Mucosa of descending colon (tissue), 3 donors: ENCODE measurements at regions not wholly inside any gene's neighbourhood (a gene's known extent, or its start where the extent isn't known, plus 50 kb on each side); places are given as distances from the start of the nearest gene placed in this dataset.

ENCODE experiments used
- ATAC-seq: fragments of 200-7000 bp; cut with Tn5 transposase; one replicate; pipeline ENCODE4 v1.9.1; 2020; ENCODE audit warnings: mild to moderate bottlenecking, moderate library complexity
- DNase-seq, 3 donors: peaks; one replicate each; pipeline ENCODE4 v3.0.0-alpha.2; 2020
- H3K36me3 ChIP-seq: fragments of 200-600 bp; one replicate; pipeline ENCODE4 v1.8.0; 2021; ENCODE audit warnings: low read depth, mild to moderate bottlenecking
- H3K4me1 ChIP-seq: fragments of 200-600 bp; one replicate; pipeline ENCODE4 v1.8.0; 2021; ENCODE audit warnings: low read depth, mild to moderate bottlenecking
- H3K4me3 ChIP-seq: fragments of 200-600 bp; one replicate; pipeline ENCODE4 v1.8.0; 2021; ENCODE audit warnings: mild to moderate bottlenecking
- H3K9me3 ChIP-seq: fragments of 200-600 bp; one replicate; pipeline ENCODE4 v1.8.0; 2021; ENCODE audit warnings: mild to moderate bottlenecking
- intact Hi-C, 2 donors: fragments of 100-400 bp; cut with DNase I in 1 of 2; cut with micrococcal nuclease in 1 of 2; formaldehyde crosslinking; loops; one replicate each; pipeline versions ENCODE4 v1.11.0 to v1.11.1; 2022; cut with DNase I, micrococcal nuclease
- TF ChIP-seq, protein P1 (sequence below): fragments of 200-600 bp; IDR thresholded peaks from one replicate; pipeline ENCODE4 v1.8.0; 2022; ENCODE audit warnings: antibody characterized with exemption, mild to moderate bottlenecking
- donor health status: DM: no; HTN: no; CAD: no; lungs with moderate emphysema.
- donor health status: DM: no; HTN: no; CAD: no.
- donor health status: DM: no; HTN: yes; CAD: no.

GRCh38 chr5:91256142-91256524, 127.0 kb downstream of the ARRDC3 start:
- no peaks in the 10 kb centered on the region for H3K4me1 ChIP-seq
- TF ChIP-seq, protein P1, sequence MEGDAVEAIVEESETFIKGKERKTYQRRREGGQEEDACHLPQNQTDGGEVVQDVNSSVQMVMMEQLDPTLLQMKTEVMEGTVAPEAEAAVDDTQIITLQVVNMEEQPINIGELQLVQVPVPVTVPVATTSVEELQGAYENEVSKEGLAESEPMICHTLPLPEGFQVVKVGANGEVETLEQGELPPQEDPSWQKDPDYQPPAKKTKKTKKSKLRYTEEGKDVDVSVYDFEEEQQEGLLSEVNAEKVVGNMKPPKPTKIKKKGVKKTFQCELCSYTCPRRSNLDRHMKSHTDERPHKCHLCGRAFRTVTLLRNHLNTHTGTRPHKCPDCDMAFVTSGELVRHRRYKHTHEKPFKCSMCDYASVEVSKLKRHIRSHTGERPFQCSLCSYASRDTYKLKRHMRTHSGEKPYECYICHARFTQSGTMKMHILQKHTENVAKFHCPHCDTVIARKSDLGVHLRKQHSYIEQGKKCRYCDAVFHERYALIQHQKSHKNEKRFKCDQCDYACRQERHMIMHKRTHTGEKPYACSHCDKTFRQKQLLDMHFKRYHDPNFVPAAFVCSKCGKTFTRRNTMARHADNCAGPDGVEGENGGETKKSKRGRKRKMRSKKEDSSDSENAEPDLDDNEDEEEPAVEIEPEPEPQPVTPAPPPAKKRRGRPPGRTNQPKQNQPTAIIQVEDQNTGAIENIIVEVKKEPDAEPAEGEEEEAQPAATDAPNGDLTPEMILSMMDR = no peak
- no peaks in the 10 kb centered on the region for H3K9me3 ChIP-seq
- H3K4me3 ChIP-seq = no peak overlapping the region
- no peak for ATAC-seq
- intact Hi-C loops = no loop called here
- no peak for DNase-seq
- H3K36me3 ChIP-seq = no peaks in the 10 kb centered on the region

DNA sequence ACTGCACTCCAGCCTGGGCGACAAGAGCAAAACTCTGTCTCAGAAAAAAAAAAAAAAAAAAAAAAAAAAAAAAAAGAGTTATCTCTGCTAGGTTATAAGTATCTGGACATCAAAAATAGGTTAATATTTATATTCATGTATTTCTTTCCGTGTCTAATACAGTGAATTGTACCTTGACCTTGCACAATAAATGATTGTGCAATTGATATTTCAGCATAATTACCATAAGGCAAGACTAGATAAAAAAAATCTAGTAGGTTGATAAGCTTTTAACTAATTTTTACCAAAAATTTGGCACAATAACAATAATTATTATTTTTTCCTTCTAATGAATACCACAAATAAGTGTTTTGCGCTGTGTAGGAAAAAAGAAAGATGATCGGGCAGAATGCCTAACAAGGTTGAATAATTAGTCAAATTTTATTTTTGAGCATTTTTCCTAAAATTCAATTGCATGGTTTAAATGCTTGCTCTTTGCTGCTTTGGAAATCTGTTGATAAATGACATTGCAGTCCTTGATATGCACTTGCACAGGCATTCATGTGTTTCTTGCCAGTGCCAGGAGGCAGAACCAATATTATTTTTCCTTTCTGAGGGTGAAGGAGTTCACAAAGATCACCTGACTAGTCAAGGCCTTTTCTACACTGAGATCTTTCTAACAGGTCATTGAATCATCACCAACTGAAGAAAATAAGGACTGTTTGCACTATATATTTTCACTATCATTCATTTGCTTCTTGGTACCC, 127.5 kb downstream of the ARRDC3 start:
- Histone ChIP-seq H3K36me3 (no peaks in the 10 kb centered on the region), H3K4me1 (no peaks in the 10 kb centered on the region), H3K9me3 (no peaks in the 10 kb centered on the region), H3K4me3 (no peak overlapping the region)
- intact Hi-C loops = no loop called here
- no peak for DNase-seq
- TF ChIP-seq, protein P1 = no peak
- no peak for ATAC-seq

DNA sequence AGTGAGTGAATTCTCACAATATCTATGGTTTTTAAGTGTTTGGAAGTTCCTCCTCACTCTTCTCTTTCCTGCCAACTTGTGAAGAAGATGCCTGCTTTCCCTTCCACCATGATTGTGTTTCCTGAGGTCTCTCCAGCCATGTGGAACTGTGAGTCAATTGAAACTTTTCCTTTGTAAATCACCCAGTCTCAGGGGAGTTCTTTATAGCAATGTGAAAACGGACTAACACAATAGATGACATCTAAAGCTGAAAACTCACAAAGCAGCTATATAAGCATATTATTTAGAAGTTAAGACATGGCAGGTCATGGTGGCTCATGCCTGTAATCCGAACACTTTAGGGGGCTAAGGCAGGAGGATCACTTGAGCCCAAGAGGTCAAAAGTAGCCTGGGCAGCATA, 130.2 kb downstream of the ARRDC3 start:
- TF ChIP-seq, protein P1 = no peak
- no peaks in the 10 kb centered on the region for H3K36me3 ChIP-seq
- no peaks in the 10 kb centered on the region for H3K9me3 ChIP-seq
- intact Hi-C loops = no loop called here
- H3K4me3 ChIP-seq = no peak overlapping the region
- DNase-seq = no peak
- no peak for ATAC-seq
- no peaks in the 10 kb centered on the region for H3K4me1 ChIP-seq

- Histone ChIP-seq H3K36me3 (no peaks in the 10 kb centered on the region), H3K4me1 (no peaks in the 10 kb centered on the region), H3K4me3 (no peak overlapping the region), H3K9me3 (no peaks in the 10 kb centered on the region)
- DNase-seq = no peak
- intact Hi-C loops = no loop called here
- ATAC-seq = no peak
- TF ChIP-seq, protein P1 = no peak
Measured at GRCh38 chr5:91245871-91246270, 137.2 kb downstream of the ARRDC3 start.

GRCh38 chr5:91245074-91245452, 138.1 kb downstream of the ARRDC3 start:
- TF ChIP-seq, protein P1 = no peak
- no peak overlapping the region for H3K4me3 ChIP-seq
- intact Hi-C loops = no loop called here
- no peaks in the 10 kb centered on the region for H3K9me3 ChIP-seq
- DNase-seq = no peak
- no peaks in the 10 kb centered on the region for H3K36me3 ChIP-seq
- no peaks in the 10 kb centered on the region for H3K4me1 ChIP-seq
- no peak for ATAC-seq
